Testis (tissue), 2 donors: ENCODE measurements at regions not wholly inside any gene's neighbourhood (a gene's known extent, or its start where the extent isn't known, plus 50 kb on each side); places are given as distances from the start of the nearest gene placed in this dataset.

ENCODE experiments used
- DNase-seq: peaks from one replicate; pipeline ENCODE4 v3.0.0-alpha.2; 2019
- H3K27ac ChIP-seq, 2 donors: fragments of 200-600 bp; sonication (generic); one replicate each; pipeline ENCODE4 v1.5.1; 2019
- H3K27me3 ChIP-seq: fragments of 200-600 bp; sonication (generic); one replicate; pipeline ENCODE4 v1.5.1; 2019
- H3K36me3 ChIP-seq: fragments of 200-600 bp; sonication (generic); one replicate; pipeline ENCODE4 v1.5.1; 2017; ENCODE audit warnings: low read depth; ENCODE audit errors: missing control alignments
- H3K4me1 ChIP-seq: fragments of 200-600 bp; sonication (generic); one replicate; pipeline ENCODE4 v1.5.1; 2019
- H3K4me3 ChIP-seq, 2 donors: fragments of 200-600 bp; sonication (generic); one replicate each; pipeline ENCODE4 v1.5.1; 2017 to 2019
- H3K9me3 ChIP-seq: fragments of 200-600 bp; sonication (generic); one replicate; pipeline ENCODE4 v1.5.1; 2017
- CTCF ChIP-seq, 3 experiments: fragments of 450-650 bp in 2 of 3; fragments of 200-600 bp in 1 of 3; sonication (generic) in 1 of 3; IDR thresholded peaks; one replicate each; pipeline ENCODE4 v1.5.1; 2016 to 2019; ENCODE audit warnings: antibody characterized with exemption in 3 of 3, mild to moderate bottlenecking in 2 of 3, moderate library complexity in 1 of 3
- POLR2A ChIP-seq: fragments of 450-650 bp; IDR thresholded peaks from one replicate; pipeline ENCODE4 v1.6.1; 2017; ENCODE audit warnings: antibody characterized with exemption, mild to moderate bottlenecking, moderate library complexity
- WGBS, 2 donors: methylation state at CpG; one replicate each; pipeline ENCODE4 v1.1.5; 2018; 5-methylcytosine and 5-hydroxymethylcytosine counted together
- intact Hi-C: fragments of 100-400 bp; cut with DNase I; formaldehyde crosslinking; loops from one replicate; pipeline ENCODE4 v1.15.1; 2023; ENCODE audit warnings: low total_unique reads

GRCh38 chr4:148686449-148686848 lies 244.2 kb upstream of the NR3C2 start:
- Histone ChIP-seq H3K4me3 (no peak overlapping the region), H3K36me3 (no peaks in the 10 kb centered on the region), H3K9me3 (no peaks in the 10 kb centered on the region), H3K4me1 (no peaks in the 10 kb centered on the region), H3K27me3 (no peaks in the 10 kb centered on the region), H3K27ac (no peak overlapping the region)
- DNase-seq = no peak
- TF ChIP-seq CTCF (IDR thresholded peaks at IDR 0.05) (no peak), POLR2A (no peak)
- whole genome bisulfite sequencing, 2 donors = 64 to 68% methylated on average over 3 of the region's 3 CpGs
- intact Hi-C loops = no loop called here

- WGBS, 2 donors = 78 to 90% methylated on average over 1 of the region's 1 CpG
- H3K27me3 ChIP-seq = no peaks in the 10 kb centered on the region
- H3K36me3 ChIP-seq = no peaks in the 10 kb centered on the region
- intact Hi-C loops = no loop called here
- no peak for DNase-seq
- no peaks in the 10 kb centered on the region for H3K4me1 ChIP-seq
- no peak overlapping the region for H3K27ac ChIP-seq
- H3K4me3 ChIP-seq = no peak overlapping the region
- H3K9me3 ChIP-seq = no peaks in the 10 kb centered on the region
- TF ChIP-seq CTCF (IDR thresholded peaks at IDR 0.05) (no peak), POLR2A (no peak)
These were observed 242.4 kb upstream of the NR3C2 start for GRCh38 chr4:148684638-148685037.

- Histone ChIP-seq H3K4me3 (no peak overlapping the region), H3K4me1 (no peaks in the 10 kb centered on the region), H3K36me3 (no peaks in the 10 kb centered on the region), H3K27me3 (no peaks in the 10 kb centered on the region), H3K9me3 (no peaks in the 10 kb centered on the region), H3K27ac (no peak overlapping the region)
- intact Hi-C loops = no loop called here
- 75 to 77% methylated on average over 2 of the region's 2 CpGs for WGBS, 2 donors
- TF ChIP-seq POLR2A (no peak), CTCF (IDR thresholded peaks at IDR 0.05) (no peak)
- no peak for DNase-seq
These were observed 238.7 kb upstream of the NR3C2 start for GRCh38 chr4:148680884-148681283.

GRCh38 chr4:148676344-148676743 lies 234.1 kb upstream of the NR3C2 start:
- no peaks in the 10 kb centered on the region for H3K27me3 ChIP-seq
- intact Hi-C loops = no loop called here
- H3K27ac ChIP-seq = no peak overlapping the region
- no peaks in the 10 kb centered on the region for H3K4me1 ChIP-seq
- H3K9me3 ChIP-seq = no peaks in the 10 kb centered on the region
- no peak for TF ChIP-seq POLR2A
- no peaks in the 10 kb centered on the region for H3K36me3 ChIP-seq
- no peak for DNase-seq
- H3K4me3 ChIP-seq = no peak overlapping the region

GRCh38 chr4:148674876-148675275 lies 232.7 kb upstream of the NR3C2 start:
- no peak overlapping the region for H3K27ac ChIP-seq

More at GRCh38 chr4:148674876-148675275, 232.7 kb upstream of the NR3C2 start:
- DNase-seq = no peak
- Histone ChIP-seq H3K4me1 (no peaks in the 10 kb centered on the region), H3K27me3 (no peaks in the 10 kb centered on the region), H3K36me3 (no peaks in the 10 kb centered on the region), H3K9me3 (no peaks in the 10 kb centered on the region), H3K4me3 (no peak overlapping the region)
- intact Hi-C loops = no loop called here
- WGBS, 2 donors = 79 to 84% methylated on average over 3 of the region's 3 CpGs
- TF ChIP-seq CTCF (IDR thresholded peaks at IDR 0.05) (no peak), POLR2A (no peak)
